Esophagus (tissue), 2 donors: ENCODE measurements at regions not wholly inside any gene's neighbourhood (a gene's known extent, or its start where the extent isn't known, plus 50 kb on each side); places are given as distances from the start of the nearest gene placed in this dataset.

Experiments used
- H3K27ac ChIP-seq, 2 donors: one replicate each; pipeline ENCODE4 v1.5.1; 2013; ENCODE audit warnings: low read depth in 2 of 2, mild to moderate bottlenecking in 2 of 2, inconsistent platforms in 1 of 2, low read length in 1 of 2, moderate library complexity in 1 of 2
- H3K27me3 ChIP-seq, 2 donors: one replicate each; pipeline ENCODE4 v1.6.1; 2013; ENCODE audit warnings: low read length in 2 of 2, control low read depth in 1 of 2, mild to moderate bottlenecking in 1 of 2; ENCODE audit not compliant: insufficient read depth in 2 of 2, control insufficient read depth in 1 of 2
- H3K36me3 ChIP-seq, 2 donors: one replicate each; pipeline ENCODE4 v1.6.1; 2013; ENCODE audit warnings: low read length in 1 of 2; ENCODE audit not compliant: control insufficient read depth in 2 of 2, insufficient read depth in 2 of 2
- H3K4me1 ChIP-seq, 2 donors: one replicate each; pipeline ENCODE4 v1.6.1; 2013; ENCODE audit warnings: low read length in 1 of 2; ENCODE audit not compliant: control insufficient read depth in 2 of 2, insufficient read depth in 2 of 2
- H3K4me3 ChIP-seq, 2 donors: one replicate each; pipeline ENCODE4 v1.5.1; 2013; ENCODE audit warnings: low read length in 2 of 2, mild to moderate bottlenecking in 2 of 2, low read depth in 1 of 2, moderate library complexity in 1 of 2
- H3K9me3 ChIP-seq, 2 donors: one replicate each; pipeline ENCODE4 v1.6.1; 2013; ENCODE audit warnings: mild to moderate bottlenecking in 2 of 2, low read depth in 1 of 2, low read length in 1 of 2, moderate library complexity in 1 of 2; ENCODE audit not compliant: control insufficient read depth in 2 of 2, insufficient read depth in 1 of 2
- WGBS, 2 donors: extraction: QIAGEN DNeasy Blood & Tissue Kit; methylation state at CpG; one replicate each; pipeline ENCODE4 v1.1.7; 2013; 5-methylcytosine and 5-hydroxymethylcytosine counted together
- donor health status: healthy with polysubstance abuse.
- donor health status: Bipolar disorder and iron deficiency.

- Histone ChIP-seq H3K27me3 (peaks cover 0 to 3% of the 10 kb centered on the region in 2 donors), H3K27ac (no peak overlapping the region)
- 73 to 78% methylated on average over 12 of the region's 12 CpGs for WGBS, 2 donors
Observed at GRCh38 chr2:7452110-7452876, 535.1 kb downstream of the RNF144A start.

GRCh38 chr2:7454592-7454991 lies 537.4 kb downstream of the RNF144A start:
- Histone ChIP-seq H3K9me3 (no peaks in the 10 kb centered on the region), H3K4me1 (no peaks in the 10 kb centered on the region), H3K27me3 (peaks cover 0 to 3% of the 10 kb centered on the region in 2 donors), H3K27ac (no peak overlapping the region), H3K4me3 (no peak overlapping the region), H3K36me3 (no peaks in the 10 kb centered on the region)
- 78 to 88% methylated on average over 4 of the region's 4 CpGs for WGBS, 2 donors

More at GRCh38 chr2:7452110-7452876, 535.1 kb downstream of the RNF144A start:
- Histone ChIP-seq H3K4me1 (no peaks in the 10 kb centered on the region), H3K9me3 (no peaks in the 10 kb centered on the region), H3K4me3 (no peak overlapping the region), H3K36me3 (no peaks in the 10 kb centered on the region)

DNA sequence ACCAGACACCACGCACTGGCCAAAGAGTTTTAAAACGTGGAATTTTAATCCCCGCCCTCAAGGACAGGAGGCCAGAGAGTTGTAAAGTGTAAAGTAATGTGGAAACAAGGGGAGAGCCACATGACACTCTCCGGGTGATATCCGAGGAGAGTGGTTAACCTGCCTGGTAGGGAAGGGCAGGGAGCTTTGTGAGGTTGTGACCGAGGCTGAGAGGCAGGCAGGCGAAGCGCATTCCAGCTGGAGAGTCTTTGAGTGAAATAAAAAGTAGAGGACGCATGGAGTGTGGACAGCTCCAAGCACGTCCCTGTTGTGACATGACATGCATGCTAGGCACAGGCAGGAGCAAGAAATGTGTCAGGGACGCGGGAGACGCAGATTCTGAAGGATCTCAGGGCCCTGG lies 539.5 kb downstream of the RNF144A start:
- peaks cover 0 to 3% of the 10 kb centered on the region in 2 donors for H3K27me3 ChIP-seq
- no peak overlapping the region for H3K27ac ChIP-seq
- 40 to 51% methylated on average over 13 of the region's 13 CpGs for WGBS, 2 donors
- no peaks in the 10 kb centered on the region for H3K4me1 ChIP-seq
- H3K9me3 ChIP-seq: no peaks in the 10 kb centered on the region
- H3K4me3 ChIP-seq: no peak overlapping the region
- no peaks in the 10 kb centered on the region for H3K36me3 ChIP-seq

GRCh38 chr2:7458066-7458465 lies 540.9 kb downstream of the RNF144A start:
- Histone ChIP-seq H3K4me3 (no peak overlapping the region), H3K36me3 (no peaks in the 10 kb centered on the region), H3K9me3 (no peaks in the 10 kb centered on the region), H3K4me1 (no peaks in the 10 kb centered on the region), H3K27ac (no peak overlapping the region), H3K27me3 (peaks cover 0 to 3% of the 10 kb centered on the region in 2 donors)
- 95 to 97% methylated on average over 2 of the region's 2 CpGs for WGBS, 2 donors

GRCh38 chr2:7467782-7468447 lies 550.7 kb downstream of the RNF144A start:
- H3K9me3 ChIP-seq: no peaks in the 10 kb centered on the region
- 76 to 82% methylated on average over 4 of the region's 4 CpGs for WGBS, 2 donors
- H3K27ac ChIP-seq: no peak overlapping the region

GRCh38 chr2:7468448-7468828 lies 551.2 kb downstream of the RNF144A start:
- H3K4me1 ChIP-seq: no peaks in the 10 kb centered on the region
- H3K9me3 ChIP-seq: no peaks in the 10 kb centered on the region
- no peak overlapping the region for H3K4me3 ChIP-seq
- WGBS, 2 donors: 80 to 87% methylated on average over 3 of the region's 3 CpGs
- no peaks in the 10 kb centered on the region for H3K27me3 ChIP-seq
- no peaks in the 10 kb centered on the region for H3K36me3 ChIP-seq
- no peak overlapping the region for H3K27ac ChIP-seq

More at GRCh38 chr2:7467782-7468447, 550.7 kb downstream of the RNF144A start:
- no peaks in the 10 kb centered on the region for H3K36me3 ChIP-seq
- no peaks in the 10 kb centered on the region for H3K4me1 ChIP-seq
- H3K27me3 ChIP-seq: no peaks in the 10 kb centered on the region
- H3K4me3 ChIP-seq: no peak overlapping the region

DNA sequence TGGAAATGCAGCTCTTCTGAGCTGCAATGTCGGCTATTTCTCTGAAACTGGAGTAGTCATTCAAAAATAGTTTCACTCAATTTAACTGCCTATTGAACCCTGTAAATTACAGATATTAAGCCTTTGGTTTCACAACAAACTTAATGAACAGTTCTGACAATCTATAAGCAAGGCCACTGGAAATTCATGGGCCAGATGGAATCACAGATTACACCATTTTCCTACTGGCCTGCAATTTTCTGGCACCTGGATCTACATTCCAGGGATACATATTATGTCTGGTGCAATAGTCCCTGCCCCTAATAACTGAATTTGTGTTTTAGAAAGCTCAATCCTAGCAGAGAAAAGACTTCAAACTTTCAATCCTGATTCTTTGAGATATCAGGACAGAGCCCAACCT lies 551.7 kb downstream of the RNF144A start:
- Histone ChIP-seq H3K36me3 (no peaks in the 10 kb centered on the region), H3K4me1 (no peaks in the 10 kb centered on the region), H3K4me3 (no peak overlapping the region), H3K27ac (no peak overlapping the region), H3K27me3 (no peaks in the 10 kb centered on the region), H3K9me3 (no peaks in the 10 kb centered on the region)
- 86 to 91% methylated on average over 1 of the region's 1 CpG for whole genome bisulfite sequencing, 2 donors

DNA sequence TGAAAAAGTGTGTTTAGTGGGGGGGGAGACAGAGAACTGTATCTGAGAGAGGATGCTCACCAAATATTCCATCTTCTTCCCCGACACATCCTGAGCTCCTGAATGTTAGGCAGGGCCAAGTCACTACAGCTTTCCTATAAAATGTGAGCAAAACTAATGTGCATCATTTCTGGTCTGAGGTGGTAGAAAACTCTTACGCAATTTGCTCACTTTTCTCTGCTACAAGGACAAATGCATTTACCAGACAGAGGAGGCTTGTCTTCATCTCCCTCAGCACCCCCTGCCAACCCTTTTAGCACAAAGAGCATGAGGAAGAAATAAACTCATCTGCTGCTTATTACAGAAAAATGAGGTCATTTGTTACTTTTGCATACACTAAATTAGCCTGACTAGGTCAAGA lies 554.0 kb downstream of the RNF144A start:
- no peak overlapping the region for H3K27ac ChIP-seq
- 90 to 95% methylated on average over 2 of the region's 2 CpGs for whole genome bisulfite sequencing, 2 donors
- no peaks in the 10 kb centered on the region for H3K9me3 ChIP-seq
- no peaks in the 10 kb centered on the region for H3K36me3 ChIP-seq
- no peaks in the 10 kb centered on the region for H3K4me1 ChIP-seq
- no peak overlapping the region for H3K4me3 ChIP-seq
- H3K27me3 ChIP-seq: no peaks in the 10 kb centered on the region

DNA sequence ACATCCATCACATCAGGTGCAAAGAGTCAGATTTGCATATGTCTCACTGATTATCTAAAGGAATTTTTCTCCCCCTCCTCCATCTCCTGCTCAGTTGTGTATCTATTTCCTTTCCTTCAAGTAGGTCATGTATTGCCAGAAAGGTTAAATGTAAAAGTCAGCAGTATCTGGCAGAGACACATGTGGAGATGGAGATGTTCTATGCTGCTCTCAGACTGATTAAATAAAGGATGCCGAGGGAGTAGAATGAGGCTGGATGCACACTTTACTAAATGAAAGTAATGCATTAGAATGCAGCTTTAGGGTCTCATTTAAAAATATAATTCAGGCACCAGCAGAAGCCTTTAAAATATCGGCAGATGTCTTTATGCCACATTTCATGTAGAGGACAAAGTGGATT lies 555.3 kb downstream of the RNF144A start:
- Histone ChIP-seq H3K36me3 (no peaks in the 10 kb centered on the region), H3K9me3 (no peaks in the 10 kb centered on the region), H3K4me3 (no peak overlapping the region), H3K4me1 (no peaks in the 10 kb centered on the region), H3K27me3 (no peaks in the 10 kb centered on the region), H3K27ac (no peak overlapping the region)
- 83 to 84% methylated on average over 2 of the region's 2 CpGs for WGBS, 2 donors
